HS-27A (cell line): ENCODE measurements at regions not wholly inside any gene's neighbourhood (a gene's known extent, or its start where the extent isn't known, plus 50 kb on each side); places are given as distances from the start of the nearest gene placed in this dataset.

Experiments
- DNase-seq: peaks from one replicate; pipeline ENCODE4 v3.0.0-alpha.2; 2012; ENCODE audit warnings: low read depth, missing footprints

GRCh38 chr11:109862835-109863234 is 230.4 kb upstream of the ZC3H12C start:
- no peak for DNase-seq

- no peak for DNase-seq
Measured at GRCh38 chr11:109864151-109864661, 229.0 kb upstream of the ZC3H12C start.

GRCh38 chr11:109864834-109865547 is 228.2 kb upstream of the ZC3H12C start:
- no peak for DNase-seq

- no peak for DNase-seq
Measured at GRCh38 chr11:109865548-109866186, 227.5 kb upstream of the ZC3H12C start.

- no peak for DNase-seq
Measured at GRCh38 chr11:109867784-109868183, 225.4 kb upstream of the ZC3H12C start.

- no peak for DNase-seq
Measured at GRCh38 chr11:109869536-109869935, 223.7 kb upstream of the ZC3H12C start.

GRCh38 chr11:109870297-109870696 is 222.9 kb upstream of the ZC3H12C start:
- no peak for DNase-seq

- DNase-seq = no peak
Measured at GRCh38 chr11:109877043-109877442, 216.1 kb upstream of the ZC3H12C start.

GRCh38 chr11:109884501-109884900 is 208.7 kb upstream of the ZC3H12C start:
- no peak for DNase-seq

- DNase-seq = no peak
Measured at GRCh38 chr11:109885006-109885405, 208.2 kb upstream of the ZC3H12C start.

- DNase-seq = no peak
Measured at GRCh38 chr11:109892321-109892794, 200.8 kb upstream of the ZC3H12C start.

- DNase-seq = no peak
Measured at GRCh38 chr11:109894242-109894641, 198.9 kb upstream of the ZC3H12C start.

GRCh38 chr11:109898592-109898991 is 194.6 kb upstream of the ZC3H12C start:
- DNase-seq = no peak

GRCh38 chr11:109902764-109903433 is 190.3 kb upstream of the ZC3H12C start:
- DNase-seq = no peak

- no peak for DNase-seq
Measured at GRCh38 chr11:109911488-109911887, 181.7 kb upstream of the ZC3H12C start.

GRCh38 chr11:109914038-109914437 is 179.2 kb upstream of the ZC3H12C start:
- no peak for DNase-seq

- DNase-seq = no peak
Measured at GRCh38 chr11:109914809-109915653, 178.2 kb upstream of the ZC3H12C start.

- DNase-seq = no peak
Measured at GRCh38 chr11:109926941-109927340, 166.3 kb upstream of the ZC3H12C start.

GRCh38 chr11:109929308-109929707 is 163.9 kb upstream of the ZC3H12C start:
- no peak for DNase-seq

- no peak for DNase-seq
Measured at GRCh38 chr11:109933126-109933525, 160.1 kb upstream of the ZC3H12C start.

- no peak for DNase-seq
Measured at GRCh38 chr11:109934151-109934550, 159.0 kb upstream of the ZC3H12C start.

- DNase-seq = no peak
Measured at GRCh38 chr11:109936661-109937180, 156.5 kb upstream of the ZC3H12C start.
